WTC11 (cell line): ENCODE measurements at regions not wholly inside any gene's neighbourhood (a gene's known extent, or its start where the extent isn't known, plus 50 kb on each side); places are given as distances from the start of the nearest gene placed in this dataset.

Source experiments
- ATF3 ChIP-seq: sonication (generic); formaldehyde crosslinking; conservative IDR thresholded peaks from 2 replicates; pipeline ENCODE4 v1.8.1; 2022; ENCODE audit warnings: mild to moderate bottlenecking, missing genetic modification reagents
- CTCF ChIP-seq: fragments of 200-600 bp; IDR thresholded peaks from 2 replicates; pipeline ENCODE4 v1.8.0; 2022; ENCODE audit warnings: antibody characterized with exemption
- NR2C2 ChIP-seq: sonication (generic); formaldehyde crosslinking; IDR thresholded peaks from 2 replicates; pipeline ENCODE4 v1.8.0; 2022; ENCODE audit warnings: mild to moderate bottlenecking, missing genetic modification reagents
- SMAD3 ChIP-seq: sonication (generic); formaldehyde crosslinking; IDR thresholded peaks from 2 replicates; pipeline ENCODE4 v1.8.0; 2022; ENCODE audit warnings: missing genetic modification reagents, mild to moderate bottlenecking, borderline replicate concordance
- SP1 ChIP-seq: sonication (generic); formaldehyde crosslinking; conservative IDR thresholded peaks from 2 replicates; pipeline ENCODE4 v1.8.1; 2022; ENCODE audit warnings: missing genetic modification reagents
- ZNF317 ChIP-seq: sonication (generic); formaldehyde crosslinking; IDR thresholded peaks from 2 replicates; pipeline ENCODE4 v1.8.1; 2023; ENCODE audit warnings: low read depth, mild to moderate bottlenecking, moderate library complexity, missing genetic modification reagents, borderline replicate concordance
- TF ChIP-seq, protein P1 (sequence below): fragments of 250-450 bp; sonication (Bioruptor Pico); IDR thresholded peaks from 2 replicates; pipeline ENCODE4 v2.1.2; 2022; ENCODE audit warnings: mild to moderate bottlenecking, moderate library complexity

DNA sequence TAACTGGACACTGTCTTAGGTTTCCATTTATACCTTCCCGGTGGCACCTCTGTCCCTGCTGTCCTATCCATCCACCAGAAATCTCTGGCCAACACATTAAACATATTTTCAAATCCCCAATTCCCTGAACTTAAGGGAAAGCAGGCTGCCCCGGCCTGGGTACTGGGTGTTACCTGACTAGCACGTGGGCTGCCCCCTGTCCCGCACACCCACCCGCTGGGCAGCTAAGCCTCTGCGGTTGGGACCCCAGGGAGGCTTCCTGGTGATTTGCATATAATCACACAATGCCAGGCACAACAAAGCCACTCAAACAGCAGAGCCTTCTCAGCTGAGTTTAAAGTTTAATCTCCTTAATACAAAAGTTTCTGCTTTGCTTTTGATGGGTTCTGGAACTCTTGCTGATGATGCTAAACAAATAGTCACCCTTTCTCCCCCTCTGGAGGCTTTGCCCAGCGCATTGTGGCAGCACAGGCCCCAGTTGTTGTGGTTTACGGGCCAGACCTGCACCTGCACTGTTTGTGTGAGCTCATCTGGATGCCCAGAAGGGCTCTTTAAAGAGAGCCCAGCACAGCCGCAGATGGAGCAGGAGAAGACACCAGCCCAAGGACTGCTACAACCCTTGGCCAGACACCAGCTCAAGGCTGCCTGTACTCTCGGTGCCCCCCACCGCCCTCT is 59.9 kb upstream of the POU2AF1 start:
- TF ChIP-seq SMAD3, result no peak
- TF ChIP-seq CTCF, result no peak
- TF ChIP-seq ZNF317, result no peak
- TF ChIP-seq SP1 (CRISPR knock-in tag), result no peak
- TF ChIP-seq NR2C2, result no peak
- TF ChIP-seq, protein P1, sequence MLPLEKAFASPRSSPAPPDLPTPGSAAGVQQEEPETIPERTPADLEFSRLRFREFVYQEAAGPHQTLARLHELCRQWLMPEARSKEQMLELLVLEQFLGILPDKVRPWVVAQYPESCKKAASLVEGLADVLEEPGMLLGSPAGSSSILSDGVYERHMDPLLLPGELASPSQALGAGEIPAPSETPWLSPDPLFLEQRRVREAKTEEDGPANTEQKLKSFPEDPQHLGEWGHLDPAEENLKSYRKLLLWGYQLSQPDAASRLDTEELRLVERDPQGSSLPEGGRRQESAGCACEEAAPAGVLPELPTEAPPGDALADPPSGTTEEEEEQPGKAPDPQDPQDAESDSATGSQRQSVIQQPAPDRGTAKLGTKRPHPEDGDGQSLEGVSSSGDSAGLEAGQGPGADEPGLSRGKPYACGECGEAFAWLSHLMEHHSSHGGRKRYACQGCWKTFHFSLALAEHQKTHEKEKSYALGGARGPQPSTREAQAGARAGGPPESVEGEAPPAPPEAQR (CRISPR knock-in tag), result no peak
- no peak for TF ChIP-seq ATF3 (CRISPR knock-in tag)
